ENCODE measurements at regions not wholly inside any gene's neighbourhood (a gene's known extent, or its start where the extent isn't known, plus 50 kb on each side); places are given as distances from the start of the nearest gene placed in this dataset.

- H3K27ac ChIP-seq = no peak overlapping the region
Observed at GRCh38 chr5:35297755-35298154, 67.5 kb upstream of the PRLR start.

DNA sequence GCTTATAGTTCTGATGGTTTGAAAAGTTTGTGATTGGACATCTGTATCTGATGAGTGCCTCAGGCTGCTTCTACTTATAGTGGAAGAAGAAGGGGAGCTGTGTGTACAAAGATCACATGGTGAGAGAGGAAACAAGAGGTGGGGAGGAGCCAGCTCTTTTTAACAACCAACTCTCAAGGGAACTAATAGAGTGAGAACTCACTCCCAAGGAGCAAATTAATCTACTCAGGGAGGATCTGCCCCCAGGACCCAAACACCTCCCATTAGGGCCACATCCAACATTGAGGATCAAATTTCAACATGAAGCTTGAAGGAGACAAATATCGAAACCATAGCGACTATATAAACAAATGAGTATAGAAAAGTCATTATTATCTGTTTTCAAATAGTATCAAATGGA is 64.7 kb upstream of the PRLR start:
- no peak overlapping the region for H3K27ac ChIP-seq
- TF ChIP-seq, protein P1, sequence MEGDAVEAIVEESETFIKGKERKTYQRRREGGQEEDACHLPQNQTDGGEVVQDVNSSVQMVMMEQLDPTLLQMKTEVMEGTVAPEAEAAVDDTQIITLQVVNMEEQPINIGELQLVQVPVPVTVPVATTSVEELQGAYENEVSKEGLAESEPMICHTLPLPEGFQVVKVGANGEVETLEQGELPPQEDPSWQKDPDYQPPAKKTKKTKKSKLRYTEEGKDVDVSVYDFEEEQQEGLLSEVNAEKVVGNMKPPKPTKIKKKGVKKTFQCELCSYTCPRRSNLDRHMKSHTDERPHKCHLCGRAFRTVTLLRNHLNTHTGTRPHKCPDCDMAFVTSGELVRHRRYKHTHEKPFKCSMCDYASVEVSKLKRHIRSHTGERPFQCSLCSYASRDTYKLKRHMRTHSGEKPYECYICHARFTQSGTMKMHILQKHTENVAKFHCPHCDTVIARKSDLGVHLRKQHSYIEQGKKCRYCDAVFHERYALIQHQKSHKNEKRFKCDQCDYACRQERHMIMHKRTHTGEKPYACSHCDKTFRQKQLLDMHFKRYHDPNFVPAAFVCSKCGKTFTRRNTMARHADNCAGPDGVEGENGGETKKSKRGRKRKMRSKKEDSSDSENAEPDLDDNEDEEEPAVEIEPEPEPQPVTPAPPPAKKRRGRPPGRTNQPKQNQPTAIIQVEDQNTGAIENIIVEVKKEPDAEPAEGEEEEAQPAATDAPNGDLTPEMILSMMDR (conservative IDR thresholded peaks at IDR 0.05) = no peak

More at GRCh38 chr5:35297755-35298154, 67.5 kb upstream of the PRLR start:
- TF ChIP-seq, protein P1 (conservative IDR thresholded peaks at IDR 0.05) = no peak

GRCh38 chr5:35294017-35294416 is 63.7 kb upstream of the PRLR start:
- no peak overlapping the region for H3K27ac ChIP-seq
- TF ChIP-seq, protein P1 (conservative IDR thresholded peaks at IDR 0.05) = no peak

DNA sequence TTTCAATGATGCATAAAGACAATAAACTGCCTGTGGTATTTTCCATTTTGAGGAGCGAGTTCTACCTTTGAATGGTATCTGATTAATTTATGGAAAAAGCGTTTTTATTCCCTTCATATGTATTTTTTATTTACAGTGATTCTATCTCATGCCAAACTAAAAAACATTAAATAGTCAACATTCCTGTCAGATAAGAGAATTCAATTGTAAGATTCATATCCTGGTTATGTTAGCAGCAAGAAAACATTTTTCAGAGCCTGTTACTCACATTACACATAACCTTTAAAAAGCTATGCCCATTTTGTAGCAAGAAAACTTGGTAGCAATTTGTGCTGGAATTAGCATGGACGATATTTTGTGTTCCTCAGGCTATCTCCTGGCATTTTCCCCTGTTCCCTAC is 55.1 kb upstream of the PRLR start:
- TF ChIP-seq, protein P1 (conservative IDR thresholded peaks at IDR 0.05) = no peak
- no peak overlapping the region for H3K27ac ChIP-seq

DNA sequence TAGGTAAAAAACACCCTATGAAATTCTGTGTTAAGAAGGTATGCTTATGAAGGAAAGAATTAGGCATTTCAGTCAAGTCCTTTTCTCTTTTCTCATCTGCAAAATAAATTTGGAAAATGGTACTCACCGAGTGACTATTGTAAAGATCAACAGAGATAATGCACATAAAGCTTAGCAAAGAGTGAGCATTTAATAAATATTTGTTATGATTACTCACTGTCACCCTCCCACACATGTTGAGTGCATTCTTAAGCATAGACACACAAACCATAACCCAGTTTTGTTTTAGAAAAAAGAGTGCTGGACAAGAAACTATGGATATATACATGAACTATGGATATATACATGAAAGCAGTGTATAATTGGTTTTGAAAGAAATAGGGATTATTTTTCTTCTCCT is 54.7 kb upstream of the PRLR start:
- H3K27ac ChIP-seq = no peak overlapping the region
- TF ChIP-seq, protein P1 (conservative IDR thresholded peaks at IDR 0.05) = no peak

- no peak overlapping the region for H3K27ac ChIP-seq
- TF ChIP-seq, protein P1 (conservative IDR thresholded peaks at IDR 0.05) = no peak
Observed at GRCh38 chr5:35284364-35284763, 54.1 kb upstream of the PRLR start.

DNA sequence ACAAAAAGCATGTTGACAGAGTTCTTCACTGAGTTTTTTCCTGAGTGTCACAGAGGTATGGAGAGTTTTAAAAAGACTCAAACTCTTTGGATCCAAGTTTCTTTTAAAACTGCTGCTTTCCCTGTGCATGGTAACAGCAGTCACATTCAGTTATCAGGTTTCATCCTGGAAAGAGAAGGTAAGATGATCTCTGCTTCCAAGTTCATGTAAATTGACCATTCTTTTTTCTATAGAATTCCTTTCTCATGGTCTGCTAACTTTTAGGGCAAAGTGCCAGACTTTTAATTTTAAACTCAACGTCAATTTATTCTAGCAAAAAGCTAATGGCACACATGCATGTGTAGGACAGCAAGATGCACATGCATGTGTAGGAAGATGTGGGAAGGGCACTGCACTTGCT is 52.5 kb upstream of the PRLR start:
- no peak overlapping the region for H3K27ac ChIP-seq
- TF ChIP-seq, protein P1 (conservative IDR thresholded peaks at IDR 0.05) = no peak

DNA sequence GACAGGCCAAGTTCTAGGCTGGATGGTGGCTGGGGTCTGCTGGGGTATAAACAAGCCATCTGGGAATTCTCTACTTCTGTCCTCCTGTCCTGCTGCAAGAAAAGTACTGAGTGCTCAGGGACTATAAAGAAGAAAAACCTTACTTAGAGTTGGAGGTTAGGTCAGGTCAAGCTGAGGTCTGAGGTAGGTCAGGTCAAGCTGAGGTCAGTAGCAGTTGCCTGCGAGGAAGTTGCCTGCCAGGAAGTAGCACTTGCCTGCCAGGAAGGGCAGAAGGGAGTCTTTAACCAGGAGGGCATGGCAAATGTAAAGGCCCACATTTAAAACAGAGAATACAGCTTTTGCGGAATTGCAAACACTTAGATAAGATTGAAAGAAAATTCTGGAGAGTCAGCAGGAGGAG is 51.3 kb upstream of the PRLR start:
- no peak overlapping the region for H3K27ac ChIP-seq
- TF ChIP-seq, protein P1 (conservative IDR thresholded peaks at IDR 0.05) = no peak
